HG02610 (cell line): ENCODE measurements at regions not wholly inside any gene's neighbourhood (a gene's known extent, or its start where the extent isn't known, plus 50 kb on each side); places are given as distances from the start of the nearest gene placed in this dataset.

Source experiments
- ATAC-seq: cut with Tn5 transposase; IDR thresholded peaks from one replicate; pipeline ENCODE4 v1.9.1; 2021; ENCODE audit warnings: mild to moderate bottlenecking, moderate library complexity; ENCODE audit not compliant: unreplicated experiment

- no peak for ATAC-seq
Observed at GRCh38 chr4:128573781-128574508, 235.6 kb upstream of the JADE1 start.

GRCh38 chr4:128572778-128573241 lies 236.7 kb upstream of the JADE1 start:
- ATAC-seq, result no peak

GRCh38 chr4:128571747-128572146 lies 237.8 kb upstream of the JADE1 start:
- no peak for ATAC-seq

GRCh38 chr4:128570387-128570975 lies 239.0 kb upstream of the JADE1 start:
- no peak for ATAC-seq

GRCh38 chr4:128566693-128567092 lies 242.8 kb upstream of the JADE1 start:
- ATAC-seq, result no peak

GRCh38 chr4:128565565-128566186 lies 243.8 kb upstream of the JADE1 start:
- no peak for ATAC-seq

- ATAC-seq, result no peak
Observed at GRCh38 chr4:128565054-128565453, 244.4 kb upstream of the JADE1 start.

- ATAC-seq, result no peak
Observed at GRCh38 chr4:128564081-128564630, 245.3 kb upstream of the JADE1 start.

- no peak for ATAC-seq
Observed at GRCh38 chr4:128560754-128561495, 248.6 kb upstream of the JADE1 start.

- ATAC-seq, result no peak
Observed at GRCh38 chr4:128558896-128559679, 250.4 kb upstream of the JADE1 start.

- no peak for ATAC-seq
Observed at GRCh38 chr4:128556756-128557155, 252.7 kb upstream of the JADE1 start.

GRCh38 chr4:128553686-128554515 lies 255.6 kb upstream of the JADE1 start:
- ATAC-seq, result no peak

GRCh38 chr4:128552586-128552907 lies 257.0 kb upstream of the JADE1 start:
- ATAC-seq, result no peak

GRCh38 chr4:128551280-128551679 lies 258.2 kb upstream of the JADE1 start:
- no peak for ATAC-seq

GRCh38 chr4:128550060-128550459 lies 259.4 kb upstream of the JADE1 start:
- ATAC-seq, result peak; percentile 52

- no peak for ATAC-seq
Observed at GRCh38 chr4:128549636-128550035, 259.9 kb upstream of the JADE1 start.

GRCh38 chr4:128548381-128548780 lies 260.8 kb upstream of the PGRMC2 start:
- no peak for ATAC-seq

GRCh38 chr4:128544272-128544671 lies 256.7 kb upstream of the PGRMC2 start:
- ATAC-seq, result no peak

- ATAC-seq, result no peak
Observed at GRCh38 chr4:128543696-128544095, 256.1 kb upstream of the PGRMC2 start.

GRCh38 chr4:128542047-128542446 lies 254.4 kb upstream of the PGRMC2 start:
- ATAC-seq, result no peak
